Testis (tissue), 2 donors: ENCODE measurements at regions not wholly inside any gene's neighbourhood (a gene's known extent, or its start where the extent isn't known, plus 50 kb on each side); places are given as distances from the start of the nearest gene placed in this dataset.

ENCODE experiments used
- DNase-seq: peaks from one replicate; pipeline ENCODE4 v3.0.0-alpha.2; 2019
- H3K27ac ChIP-seq, 2 donors: fragments of 200-600 bp; sonication (generic); one replicate each; pipeline ENCODE4 v1.5.1; 2019
- H3K27me3 ChIP-seq: fragments of 200-600 bp; sonication (generic); one replicate; pipeline ENCODE4 v1.5.1; 2019
- H3K36me3 ChIP-seq: fragments of 200-600 bp; sonication (generic); one replicate; pipeline ENCODE4 v1.5.1; 2017; ENCODE audit warnings: low read depth; ENCODE audit errors: missing control alignments
- H3K4me1 ChIP-seq: fragments of 200-600 bp; sonication (generic); one replicate; pipeline ENCODE4 v1.5.1; 2019
- H3K4me3 ChIP-seq, 2 donors: fragments of 200-600 bp; sonication (generic); one replicate each; pipeline ENCODE4 v1.5.1; 2017 to 2019
- H3K9me3 ChIP-seq: fragments of 200-600 bp; sonication (generic); one replicate; pipeline ENCODE4 v1.5.1; 2017
- CTCF ChIP-seq, 3 experiments: fragments of 450-650 bp in 2 of 3; fragments of 200-600 bp in 1 of 3; sonication (generic) in 1 of 3; IDR thresholded peaks; one replicate each; pipeline ENCODE4 v1.5.1; 2016 to 2019; ENCODE audit warnings: antibody characterized with exemption in 3 of 3, mild to moderate bottlenecking in 2 of 3, moderate library complexity in 1 of 3
- POLR2A ChIP-seq: fragments of 450-650 bp; IDR thresholded peaks from one replicate; pipeline ENCODE4 v1.6.1; 2017; ENCODE audit warnings: antibody characterized with exemption, mild to moderate bottlenecking, moderate library complexity
- WGBS, 2 donors: methylation state at CpG; one replicate each; pipeline ENCODE4 v1.1.5; 2018; 5-methylcytosine and 5-hydroxymethylcytosine counted together
- intact Hi-C: fragments of 100-400 bp; cut with DNase I; formaldehyde crosslinking; loops from one replicate; pipeline ENCODE4 v1.15.1; 2023; ENCODE audit warnings: low total_unique reads

- Histone ChIP-seq H3K27ac (no peak overlapping the region), H3K9me3 (no peaks in the 10 kb centered on the region), H3K4me1 (no peaks in the 10 kb centered on the region), H3K4me3 (no peak overlapping the region), H3K36me3 (no peaks in the 10 kb centered on the region), H3K27me3 (no peaks in the 10 kb centered on the region)
- no peak for DNase-seq
- WGBS, 2 donors: 81 to 90% methylated on average over 3 of the region's 3 CpGs
- TF ChIP-seq POLR2A: no peak
- no peak for TF ChIP-seq CTCF (IDR thresholded peaks at IDR 0.05)
- intact Hi-C loops: no loop called here
These were observed 380.0 kb upstream of the SOX9 start for GRCh38 chr17:71740866-71741265.

DNA sequence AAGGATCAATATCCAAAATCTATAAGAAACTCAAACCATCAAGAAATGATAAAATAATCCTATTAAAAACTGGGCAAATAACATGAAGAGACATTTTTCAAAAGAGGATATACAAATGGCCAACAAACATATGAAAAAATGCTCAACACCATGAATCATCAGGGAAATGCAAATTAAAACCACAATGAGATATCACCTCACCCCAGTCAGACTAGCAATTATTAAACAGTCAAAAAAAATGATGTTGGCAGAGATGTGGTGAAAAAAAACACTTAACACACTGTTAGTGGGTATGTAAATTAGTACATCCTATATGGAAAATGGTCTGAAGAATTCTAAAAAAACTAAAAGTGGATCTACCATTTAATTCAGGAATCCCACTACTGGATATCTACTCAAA is 379.0 kb upstream of the SOX9 start:
- Histone ChIP-seq H3K27ac (no peak overlapping the region), H3K4me3 (no peak overlapping the region), H3K36me3 (no peaks in the 10 kb centered on the region), H3K9me3 (no peaks in the 10 kb centered on the region), H3K4me1 (no peaks in the 10 kb centered on the region), H3K27me3 (no peaks in the 10 kb centered on the region)
- TF ChIP-seq CTCF (IDR thresholded peaks at IDR 0.05) (no peak), POLR2A (no peak)
- no peak for DNase-seq
- intact Hi-C loops: no loop called here

GRCh38 chr17:71748872-71749271 is 371.9 kb upstream of the SOX9 start:
- no peaks in the 10 kb centered on the region for H3K36me3 ChIP-seq
- TF ChIP-seq CTCF (IDR thresholded peaks at IDR 0.05): no peak
- TF ChIP-seq POLR2A: no peak
- no peaks in the 10 kb centered on the region for H3K9me3 ChIP-seq
- H3K27me3 ChIP-seq: no peaks in the 10 kb centered on the region
- no peak for DNase-seq
- no peaks in the 10 kb centered on the region for H3K4me1 ChIP-seq
- no peak overlapping the region for H3K27ac ChIP-seq
- intact Hi-C loops: no loop called here
- no peak overlapping the region for H3K4me3 ChIP-seq

- no peaks in the 10 kb centered on the region for H3K4me1 ChIP-seq
- H3K9me3 ChIP-seq: no peaks in the 10 kb centered on the region
- no peak for TF ChIP-seq CTCF (IDR thresholded peaks at IDR 0.05)
- no peak for TF ChIP-seq POLR2A
- intact Hi-C loops: no loop called here
- WGBS, 2 donors: 71 to 80% methylated on average over 3 of the region's 3 CpGs
- no peak for DNase-seq
- H3K27me3 ChIP-seq: no peaks in the 10 kb centered on the region
- H3K4me3 ChIP-seq: no peak overlapping the region
- no peak overlapping the region for H3K27ac ChIP-seq
- no peaks in the 10 kb centered on the region for H3K36me3 ChIP-seq
These were observed 367.8 kb upstream of the SOX9 start for GRCh38 chr17:71753070-71753469.

GRCh38 chr17:71757156-71757555 is 363.7 kb upstream of the SOX9 start:
- 71 to 75% methylated on average over 5 of the region's 5 CpGs for WGBS, 2 donors
- no peak overlapping the region for H3K4me3 ChIP-seq
- DNase-seq: no peak
- intact Hi-C loops: no loop called here
- peaks cover 3% of the 10 kb centered on the region for H3K4me1 ChIP-seq
- no peaks in the 10 kb centered on the region for H3K27me3 ChIP-seq
- no peaks in the 10 kb centered on the region for H3K36me3 ChIP-seq
- H3K9me3 ChIP-seq: no peaks in the 10 kb centered on the region
- no peak overlapping the region for H3K27ac ChIP-seq
- TF ChIP-seq POLR2A: no peak
- no peak for TF ChIP-seq CTCF (IDR thresholded peaks at IDR 0.05)
